Progenitor cell of endocrine pancreas (in vitro differentiated cells): ENCODE measurements at regions not wholly inside any gene's neighbourhood (a gene's known extent, or its start where the extent isn't known, plus 50 kb on each side); places are given as distances from the start of the nearest gene placed in this dataset.

Source experiments
- DNase-seq: peaks from one replicate; pipeline ENCODE4 v3.0.0; 2021; ENCODE audit warnings: low spot score; ENCODE audit not compliant: unreplicated experiment
- H3K27ac Mint-ChIP-seq: 2 replicates; pipeline ENCODE4 v1.8.0; 2021; ENCODE audit warnings: mild to moderate bottlenecking, moderate library complexity, mixed read lengths
- H3K27me3 Mint-ChIP-seq: 2 replicates; pipeline ENCODE4 v1.8.0; 2021; ENCODE audit warnings: mixed read lengths
- H3K36me3 Mint-ChIP-seq: 2 replicates; pipeline ENCODE4 v1.8.0; 2022; ENCODE audit warnings: mixed read lengths; ENCODE audit not compliant: insufficient read depth
- H3K4me1 Mint-ChIP-seq: 2 replicates; pipeline ENCODE4 v1.8.0; 2021; ENCODE audit warnings: low read depth, mixed read lengths
- H3K4me3 Mint-ChIP-seq: 2 replicates; pipeline ENCODE4 v1.8.0; 2021; ENCODE audit warnings: low read depth, mild to moderate bottlenecking, moderate library complexity, mixed read lengths
- H3K9me3 Mint-ChIP-seq: 2 replicates; pipeline ENCODE4 v1.8.0; 2021; ENCODE audit warnings: low read depth, mixed read lengths
- TF ChIP-seq, protein P1 (sequence below): fragments of 200-600 bp; sonication (generic); IDR thresholded peaks from one replicate; pipeline ENCODE4 v1.5.0; 2021; ENCODE audit warnings: antibody characterized with exemption, mild to moderate bottlenecking; ENCODE audit not compliant: unreplicated experiment

DNA sequence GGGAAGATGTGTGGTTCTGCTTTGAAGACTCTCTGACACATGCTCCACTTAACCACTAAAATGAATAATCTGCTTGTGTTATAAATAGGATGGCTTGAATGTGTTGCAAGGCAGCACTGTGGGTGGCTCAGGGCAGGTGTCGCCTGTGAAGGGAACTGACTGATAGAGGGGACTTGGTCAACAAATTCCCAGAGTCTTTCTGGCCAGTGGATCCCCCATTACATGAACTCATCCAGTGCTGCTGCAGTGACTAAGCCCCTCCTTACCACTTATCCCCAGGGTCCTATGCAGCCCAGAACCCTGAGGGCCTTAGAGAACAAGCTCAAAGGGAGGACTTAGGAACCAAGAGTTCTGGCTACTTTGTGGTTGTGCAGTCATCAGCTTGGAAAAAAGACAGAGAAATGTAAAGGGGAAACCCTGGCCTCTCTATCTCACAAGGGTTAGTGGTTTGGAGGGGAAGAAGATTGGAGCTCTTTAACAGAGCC, 226.2 kb upstream of the TNP1 start:
- Mint-ChIP-seq H3K27ac (no peak overlapping the region), H3K27me3 (peaks cover 3% of the 10 kb centered on the region), H3K9me3 (no peaks in the 10 kb centered on the region), H3K36me3 (no peaks in the 10 kb centered on the region), H3K4me3 (no peak overlapping the region), H3K4me1 (no peaks in the 10 kb centered on the region)
- TF ChIP-seq, protein P1, sequence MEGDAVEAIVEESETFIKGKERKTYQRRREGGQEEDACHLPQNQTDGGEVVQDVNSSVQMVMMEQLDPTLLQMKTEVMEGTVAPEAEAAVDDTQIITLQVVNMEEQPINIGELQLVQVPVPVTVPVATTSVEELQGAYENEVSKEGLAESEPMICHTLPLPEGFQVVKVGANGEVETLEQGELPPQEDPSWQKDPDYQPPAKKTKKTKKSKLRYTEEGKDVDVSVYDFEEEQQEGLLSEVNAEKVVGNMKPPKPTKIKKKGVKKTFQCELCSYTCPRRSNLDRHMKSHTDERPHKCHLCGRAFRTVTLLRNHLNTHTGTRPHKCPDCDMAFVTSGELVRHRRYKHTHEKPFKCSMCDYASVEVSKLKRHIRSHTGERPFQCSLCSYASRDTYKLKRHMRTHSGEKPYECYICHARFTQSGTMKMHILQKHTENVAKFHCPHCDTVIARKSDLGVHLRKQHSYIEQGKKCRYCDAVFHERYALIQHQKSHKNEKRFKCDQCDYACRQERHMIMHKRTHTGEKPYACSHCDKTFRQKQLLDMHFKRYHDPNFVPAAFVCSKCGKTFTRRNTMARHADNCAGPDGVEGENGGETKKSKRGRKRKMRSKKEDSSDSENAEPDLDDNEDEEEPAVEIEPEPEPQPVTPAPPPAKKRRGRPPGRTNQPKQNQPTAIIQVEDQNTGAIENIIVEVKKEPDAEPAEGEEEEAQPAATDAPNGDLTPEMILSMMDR, result no peak
- DNase-seq, result no peak

DNA sequence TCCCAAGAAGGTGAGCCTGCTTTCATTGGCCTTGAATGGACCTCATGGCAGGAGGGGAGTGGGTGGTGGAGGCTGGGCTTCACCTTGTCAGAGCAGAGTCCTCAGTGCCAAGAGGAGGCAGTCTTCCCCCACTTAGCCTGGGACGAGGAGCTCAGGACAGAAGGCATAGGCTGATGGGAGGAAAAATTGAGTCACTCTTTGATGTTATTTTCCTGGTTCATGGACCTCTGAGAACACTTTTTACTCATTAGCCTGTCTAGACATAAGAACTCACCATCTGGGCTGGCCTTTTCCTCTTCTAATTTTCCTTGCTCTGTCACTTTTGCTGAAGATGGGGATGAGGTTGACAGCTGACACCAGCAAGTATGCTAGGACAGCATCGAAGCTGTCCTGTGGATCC, 225.7 kb upstream of the TNP1 start:
- Mint-ChIP-seq H3K27me3 (peaks cover 3% of the 10 kb centered on the region), H3K27ac (no peak overlapping the region), H3K4me3 (no peak overlapping the region), H3K36me3 (no peaks in the 10 kb centered on the region), H3K9me3 (no peaks in the 10 kb centered on the region), H3K4me1 (no peaks in the 10 kb centered on the region)
- DNase-seq, result no peak
- TF ChIP-seq, protein P1, result no peak

DNA sequence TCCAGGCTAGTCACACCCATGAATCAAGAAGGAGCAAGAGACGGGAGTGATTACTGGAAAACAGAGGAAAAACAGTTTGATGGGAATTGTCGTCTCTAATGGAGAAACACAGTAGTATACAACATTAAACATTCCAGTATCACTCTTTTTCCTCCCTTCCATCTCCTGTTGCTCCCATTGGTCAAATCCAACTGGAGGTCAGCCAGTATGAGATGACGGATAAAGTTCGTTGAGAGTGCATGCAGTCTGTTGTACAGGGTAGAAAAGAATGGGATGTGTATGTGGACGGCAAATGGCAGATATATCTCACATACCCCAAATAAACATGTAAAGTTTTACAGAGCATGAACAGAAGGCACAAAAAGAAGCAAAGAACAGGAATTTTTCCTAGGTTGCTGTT, 221.9 kb upstream of the TNP1 start:
- H3K4me3 Mint-ChIP-seq, result no peak overlapping the region
- no peak for DNase-seq
- no peaks in the 10 kb centered on the region for H3K9me3 Mint-ChIP-seq
- H3K36me3 Mint-ChIP-seq, result no peaks in the 10 kb centered on the region
- H3K27ac Mint-ChIP-seq, result no peak overlapping the region
- H3K4me1 Mint-ChIP-seq, result no peaks in the 10 kb centered on the region
- TF ChIP-seq, protein P1, result no peak
- peaks cover 7% of the 10 kb centered on the region for H3K27me3 Mint-ChIP-seq

GRCh38 chr2:217079165-217079564, 219.3 kb upstream of the TNP1 start:
- H3K4me1 Mint-ChIP-seq, result no peaks in the 10 kb centered on the region
- no peak for DNase-seq
- TF ChIP-seq, protein P1, result no peak
- no peak overlapping the region for H3K27ac Mint-ChIP-seq
- peaks cover 13% of the 10 kb centered on the region for H3K27me3 Mint-ChIP-seq
- H3K9me3 Mint-ChIP-seq, result no peaks in the 10 kb centered on the region
- H3K36me3 Mint-ChIP-seq, result no peaks in the 10 kb centered on the region
- no peak overlapping the region for H3K4me3 Mint-ChIP-seq

GRCh38 chr2:217077831-217078407, 218.1 kb upstream of the TNP1 start:
- Mint-ChIP-seq H3K27me3 (peaks cover 10% of the 10 kb centered on the region), H3K4me3 (no peak overlapping the region), H3K9me3 (no peaks in the 10 kb centered on the region), H3K4me1 (no peaks in the 10 kb centered on the region), H3K36me3 (no peaks in the 10 kb centered on the region), H3K27ac (no peak overlapping the region)
- no peak for DNase-seq
- TF ChIP-seq, protein P1, result no peak
